DND-41 (cell line): ENCODE measurements at regions not wholly inside any gene's neighbourhood (a gene's known extent, or its start where the extent isn't known, plus 50 kb on each side); places are given as distances from the start of the nearest gene placed in this dataset.

Experiments used
- CTCF ChIP-seq: IDR thresholded peaks from 2 replicates; pipeline ENCODE4 v1.5.1; 2012; ENCODE audit warnings: borderline replicate concordance, low read length, moderate library complexity, mild to moderate bottlenecking; ENCODE audit not compliant: poor library complexity, severe bottlenecking; ENCODE audit errors: extremely low read depth
- EZH2 ChIP-seq: IDR thresholded peaks from 3 replicates; pipeline ENCODE4 v1.6.1; 2012; ENCODE audit warnings: borderline replicate concordance, low read depth, mild to moderate bottlenecking, moderate library complexity, low read length, inconsistent platforms; ENCODE audit not compliant: severe bottlenecking

- TF ChIP-seq CTCF (no peak), EZH2 (no peak)
These were observed 237.5 kb upstream of the CHAC2 start for GRCh38 chr2:53530126-53530525.
